Glutamatergic neuron (in vitro differentiated cells): ENCODE measurements at regions not wholly inside any gene's neighbourhood (a gene's known extent, or its start where the extent isn't known, plus 50 kb on each side); places are given as distances from the start of the nearest gene placed in this dataset.
A peak's percentile ranks its signal among the peaks of the same experiment; 100 is the strongest.
"Not testable (repeated sequence)": the region's sequence is repeated elsewhere in the genome, so short reads cannot be mapped to it uniquely, and the experiment has no call there.

Source experiments
- DNase-seq: peaks from one replicate; pipeline ENCODE4 v3.0.0; 2022
- H3K27ac Mint-ChIP-seq: one replicate; pipeline ENCODE4 v1.8.0; 2020; ENCODE audit warnings: mild to moderate bottlenecking, mixed read lengths, inconsistent platforms; ENCODE audit not compliant: unreplicated experiment
- H3K27me3 Mint-ChIP-seq: one replicate; pipeline ENCODE4 v1.8.0; 2020; ENCODE audit warnings: mild to moderate bottlenecking, moderate library complexity, mixed read lengths, inconsistent platforms; ENCODE audit not compliant: unreplicated experiment
- H3K36me3 Mint-ChIP-seq: one replicate; pipeline ENCODE4 v1.8.0; 2020; ENCODE audit warnings: mild to moderate bottlenecking, mixed read lengths, inconsistent platforms; ENCODE audit not compliant: unreplicated experiment
- H3K4me1 Mint-ChIP-seq: one replicate; pipeline ENCODE4 v1.8.0; 2020; ENCODE audit warnings: mild to moderate bottlenecking, low read depth, mixed read lengths, inconsistent platforms; ENCODE audit not compliant: unreplicated experiment
- H3K4me3 Mint-ChIP-seq: one replicate; pipeline ENCODE4 v1.8.0; 2020; ENCODE audit warnings: mild to moderate bottlenecking, mixed read lengths, inconsistent platforms; ENCODE audit not compliant: unreplicated experiment
- H3K9me3 Mint-ChIP-seq: one replicate; pipeline ENCODE4 v1.8.0; 2020; ENCODE audit warnings: mild to moderate bottlenecking, moderate library complexity, mixed read lengths, inconsistent platforms; ENCODE audit not compliant: unreplicated experiment
- CTCF ChIP-seq: fragments of 200-600 bp; sonication (generic); IDR thresholded peaks from one replicate; pipeline ENCODE4 v1.5.0; 2021; ENCODE audit not compliant: partially characterized antibody, unreplicated experiment

GRCh38 chr16:72729552-72729951 is 318.4 kb downstream of the ZFHX3 start:
- DNase-seq, H3K4me1 Mint-ChIP-seq, H3K9me3 Mint-ChIP-seq, H3K4me3 Mint-ChIP-seq, H3K27me3 Mint-ChIP-seq, H3K36me3 Mint-ChIP-seq, H3K27ac Mint-ChIP-seq: not testable (repeated sequence)

- TF ChIP-seq CTCF: no peak
- peaks cover 9% of the 10 kb centered on the region for H3K4me1 Mint-ChIP-seq
- no peak for DNase-seq
- H3K36me3 Mint-ChIP-seq: peaks cover 5% of the 10 kb centered on the region
- peaks cover 2% of the 10 kb centered on the region for H3K27me3 Mint-ChIP-seq
- H3K4me3 Mint-ChIP-seq: no peak overlapping the region
- no peak overlapping the region for H3K27ac Mint-ChIP-seq
- peaks cover 1% of the 10 kb centered on the region for H3K9me3 Mint-ChIP-seq
These were observed 319.4 kb downstream of the ZFHX3 start for GRCh38 chr16:72728516-72728915.

GRCh38 chr16:72727565-72727964 is 320.4 kb downstream of the ZFHX3 start:
- H3K4me1 Mint-ChIP-seq: peaks cover 13% of the 10 kb centered on the region
- no peak overlapping the region for H3K27ac Mint-ChIP-seq
- H3K36me3 Mint-ChIP-seq: peaks cover 5% of the 10 kb centered on the region
- no peak for TF ChIP-seq CTCF
- H3K4me3 Mint-ChIP-seq: no peak overlapping the region
- peaks cover 1% of the 10 kb centered on the region for H3K9me3 Mint-ChIP-seq
- DNase-seq: no peak
- H3K27me3 Mint-ChIP-seq: peaks cover 2% of the 10 kb centered on the region

GRCh38 chr16:72725643-72726042 is 322.3 kb downstream of the ZFHX3 start:
- Mint-ChIP-seq H3K4me3 (no peak overlapping the region), H3K27ac (no peak overlapping the region), H3K9me3 (no peaks in the 10 kb centered on the region), H3K36me3 (no peaks in the 10 kb centered on the region), H3K27me3 (no peaks in the 10 kb centered on the region), H3K4me1 (peaks cover 18% of the 10 kb centered on the region)
- no peak for DNase-seq
- TF ChIP-seq CTCF: no peak

GRCh38 chr16:72723781-72724180 is 324.1 kb downstream of the ZFHX3 start:
- H3K27ac Mint-ChIP-seq: peak overlapping the region; percentile 63

More at GRCh38 chr16:72723781-72724180, 324.1 kb downstream of the ZFHX3 start:
- Mint-ChIP-seq H3K4me1 (peaks cover 18% of the 10 kb centered on the region), H3K9me3 (no peaks in the 10 kb centered on the region), H3K27me3 (no peaks in the 10 kb centered on the region), H3K4me3 (peak overlapping the region; percentile 2), H3K36me3 (no peaks in the 10 kb centered on the region)
- no peak for TF ChIP-seq CTCF
- no peak for DNase-seq
